Coronary artery (tissue), 2 donors: ENCODE measurements at regions not wholly inside any gene's neighbourhood (a gene's known extent, or its start where the extent isn't known, plus 50 kb on each side); places are given as distances from the start of the nearest gene placed in this dataset.

Source experiments
- DNase-seq: peaks from one replicate; pipeline ENCODE4 v3.0.0-alpha.2; 2017; ENCODE audit warnings: low spot score
- H3K27ac ChIP-seq, 2 donors: fragments of 200-600 bp; sonication (generic); one replicate each; pipeline ENCODE4 v1.5.1; 2016 to 2019
- H3K4me3 ChIP-seq: fragments of 200-600 bp; sonication (generic); 2 replicates; pipeline ENCODE4 v1.5.1; 2016; ENCODE audit warnings: mild to moderate bottlenecking, moderate library complexity
- TF ChIP-seq, protein P1 (sequence below): fragments of 200-600 bp; sonication (generic); IDR thresholded peaks from one replicate; pipeline ENCODE4 v1.5.1; 2019; ENCODE audit warnings: antibody characterized with exemption

DNA sequence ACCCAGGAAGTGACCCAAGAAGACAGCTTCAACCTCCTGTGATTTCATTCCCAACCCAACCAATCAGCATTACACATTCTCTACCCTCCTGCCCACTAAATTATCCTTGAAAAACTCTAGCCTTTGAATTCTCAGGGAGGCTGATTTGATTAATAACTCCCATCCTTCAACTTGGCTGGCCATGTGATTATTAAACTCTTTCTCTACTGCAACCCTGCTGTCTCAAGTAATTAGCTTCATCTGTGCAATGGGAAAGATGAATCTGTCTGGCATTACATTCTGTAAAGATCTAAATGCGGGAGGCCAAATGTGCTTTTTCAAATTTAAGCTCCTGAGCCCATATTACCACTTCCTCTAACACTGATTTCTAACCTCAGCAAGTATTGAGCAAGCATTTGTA is 95.9 kb upstream of the STT3B start:
- TF ChIP-seq, protein P1, sequence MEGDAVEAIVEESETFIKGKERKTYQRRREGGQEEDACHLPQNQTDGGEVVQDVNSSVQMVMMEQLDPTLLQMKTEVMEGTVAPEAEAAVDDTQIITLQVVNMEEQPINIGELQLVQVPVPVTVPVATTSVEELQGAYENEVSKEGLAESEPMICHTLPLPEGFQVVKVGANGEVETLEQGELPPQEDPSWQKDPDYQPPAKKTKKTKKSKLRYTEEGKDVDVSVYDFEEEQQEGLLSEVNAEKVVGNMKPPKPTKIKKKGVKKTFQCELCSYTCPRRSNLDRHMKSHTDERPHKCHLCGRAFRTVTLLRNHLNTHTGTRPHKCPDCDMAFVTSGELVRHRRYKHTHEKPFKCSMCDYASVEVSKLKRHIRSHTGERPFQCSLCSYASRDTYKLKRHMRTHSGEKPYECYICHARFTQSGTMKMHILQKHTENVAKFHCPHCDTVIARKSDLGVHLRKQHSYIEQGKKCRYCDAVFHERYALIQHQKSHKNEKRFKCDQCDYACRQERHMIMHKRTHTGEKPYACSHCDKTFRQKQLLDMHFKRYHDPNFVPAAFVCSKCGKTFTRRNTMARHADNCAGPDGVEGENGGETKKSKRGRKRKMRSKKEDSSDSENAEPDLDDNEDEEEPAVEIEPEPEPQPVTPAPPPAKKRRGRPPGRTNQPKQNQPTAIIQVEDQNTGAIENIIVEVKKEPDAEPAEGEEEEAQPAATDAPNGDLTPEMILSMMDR: no peak
- DNase-seq: no peak
- no peak overlapping the region for H3K4me3 ChIP-seq
- no peak overlapping the region for H3K27ac ChIP-seq

DNA sequence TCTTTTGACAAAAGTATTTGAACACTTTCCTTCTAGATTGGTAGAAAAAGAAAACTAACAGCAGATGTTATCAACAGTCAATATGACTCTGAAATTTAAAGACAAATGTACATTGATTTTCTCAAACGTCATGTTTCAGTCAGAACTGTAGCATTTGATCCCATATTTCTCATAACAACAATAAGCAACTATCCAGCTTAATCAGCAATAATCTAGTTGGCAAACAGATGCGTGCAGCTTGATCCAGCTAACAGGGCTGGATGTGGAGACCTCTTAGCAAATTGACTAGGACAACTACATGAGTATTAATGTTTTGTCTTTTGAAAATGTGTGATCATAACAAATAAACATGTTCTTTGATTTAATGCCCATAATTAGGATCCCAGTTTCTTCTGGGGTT is 94.0 kb upstream of the STT3B start:
- H3K27ac ChIP-seq: no peak overlapping the region
- no peak for DNase-seq
- no peak overlapping the region for H3K4me3 ChIP-seq

DNA sequence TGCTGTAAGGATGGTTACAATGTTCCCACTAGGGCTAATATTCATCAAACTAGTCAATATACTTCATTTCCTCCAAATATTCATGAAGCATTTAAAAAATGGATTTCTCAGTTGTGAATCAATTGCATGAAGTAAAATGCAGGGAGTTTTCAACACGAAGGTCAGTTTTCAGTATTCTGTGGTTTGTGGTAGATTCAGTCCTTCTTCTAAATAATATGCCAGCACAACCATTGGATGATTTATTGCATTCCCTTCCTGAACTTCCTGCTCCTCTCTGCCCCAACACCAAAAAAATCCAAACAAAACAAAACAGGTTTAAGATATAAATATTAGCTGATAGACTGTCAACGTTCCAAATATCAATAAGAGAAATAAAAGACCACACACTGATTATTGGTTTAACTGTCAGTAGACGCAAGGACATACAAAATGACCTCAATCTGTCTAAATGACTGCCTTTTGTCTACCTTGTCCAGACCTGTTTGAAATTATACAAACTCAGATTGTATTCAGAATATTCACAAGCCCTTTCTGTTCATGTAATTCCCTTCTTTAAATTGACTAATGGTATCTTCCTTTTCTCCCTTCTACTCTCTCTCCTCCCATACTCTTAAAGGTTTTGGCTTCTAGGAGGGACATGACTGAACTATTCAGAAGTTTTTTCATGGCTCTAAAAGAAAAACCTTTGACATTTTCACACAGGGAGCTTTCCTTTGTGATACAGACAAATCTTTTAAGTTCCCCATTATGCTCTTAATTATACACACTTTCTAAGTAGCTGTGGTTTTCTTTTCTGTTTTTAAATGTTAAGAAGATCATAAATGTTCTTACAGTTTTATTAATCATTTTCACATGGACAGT is 92.6 kb upstream of the STT3B start:
- Histone ChIP-seq H3K27ac (no peak overlapping the region), H3K4me3 (no peak overlapping the region)
- TF ChIP-seq, protein P1: no peak
- DNase-seq: no peak

More for the DNA sequence above, 94.0 kb upstream of the STT3B start:
- TF ChIP-seq, protein P1: no peak

DNA sequence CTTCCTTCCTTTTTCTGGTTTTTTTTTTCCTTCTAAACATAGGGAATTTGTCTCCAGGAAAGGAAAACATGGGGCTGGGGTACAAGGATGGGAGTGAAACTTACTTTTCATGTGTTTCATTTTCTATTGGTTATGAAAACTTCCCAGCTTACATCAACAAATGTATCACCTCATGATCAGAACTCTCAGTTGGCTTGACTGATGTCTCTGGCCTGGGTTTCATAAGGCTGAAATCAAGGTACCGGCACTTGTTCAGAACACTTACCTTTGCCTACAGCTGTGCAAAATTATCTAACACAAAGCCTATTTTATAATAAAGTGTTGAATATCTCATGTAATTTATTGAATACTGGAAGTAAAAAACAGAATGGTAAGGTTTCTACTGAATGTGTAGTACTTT is 91.8 kb upstream of the STT3B start:
- H3K27ac ChIP-seq: no peak overlapping the region

DNA sequence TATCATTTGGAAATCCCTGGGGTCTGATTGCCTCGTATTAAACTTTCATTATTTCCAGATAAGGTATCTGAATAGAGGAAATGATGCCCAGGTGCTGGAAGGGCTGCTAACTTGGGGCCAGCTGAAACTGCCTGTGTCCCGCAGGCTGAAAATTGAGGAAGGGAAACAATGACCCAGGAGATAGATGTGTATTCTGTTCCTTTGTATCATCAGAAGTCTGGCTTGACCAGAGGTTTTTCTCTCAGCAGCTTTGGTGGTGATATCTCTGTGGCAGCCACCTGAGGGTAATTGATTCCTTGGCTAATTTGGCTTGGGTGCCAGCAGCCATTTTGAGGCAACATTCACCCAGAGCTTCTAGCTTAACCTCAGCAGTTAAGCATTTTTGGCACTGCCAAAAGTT is 90.0 kb upstream of the STT3B start:
- DNase-seq: no peak
- no peak overlapping the region for H3K27ac ChIP-seq
- TF ChIP-seq, protein P1: no peak
- no peak overlapping the region for H3K4me3 ChIP-seq

More for the DNA sequence above, 91.8 kb upstream of the STT3B start:
- TF ChIP-seq, protein P1: no peak
- H3K4me3 ChIP-seq: no peak overlapping the region
- no peak for DNase-seq

DNA sequence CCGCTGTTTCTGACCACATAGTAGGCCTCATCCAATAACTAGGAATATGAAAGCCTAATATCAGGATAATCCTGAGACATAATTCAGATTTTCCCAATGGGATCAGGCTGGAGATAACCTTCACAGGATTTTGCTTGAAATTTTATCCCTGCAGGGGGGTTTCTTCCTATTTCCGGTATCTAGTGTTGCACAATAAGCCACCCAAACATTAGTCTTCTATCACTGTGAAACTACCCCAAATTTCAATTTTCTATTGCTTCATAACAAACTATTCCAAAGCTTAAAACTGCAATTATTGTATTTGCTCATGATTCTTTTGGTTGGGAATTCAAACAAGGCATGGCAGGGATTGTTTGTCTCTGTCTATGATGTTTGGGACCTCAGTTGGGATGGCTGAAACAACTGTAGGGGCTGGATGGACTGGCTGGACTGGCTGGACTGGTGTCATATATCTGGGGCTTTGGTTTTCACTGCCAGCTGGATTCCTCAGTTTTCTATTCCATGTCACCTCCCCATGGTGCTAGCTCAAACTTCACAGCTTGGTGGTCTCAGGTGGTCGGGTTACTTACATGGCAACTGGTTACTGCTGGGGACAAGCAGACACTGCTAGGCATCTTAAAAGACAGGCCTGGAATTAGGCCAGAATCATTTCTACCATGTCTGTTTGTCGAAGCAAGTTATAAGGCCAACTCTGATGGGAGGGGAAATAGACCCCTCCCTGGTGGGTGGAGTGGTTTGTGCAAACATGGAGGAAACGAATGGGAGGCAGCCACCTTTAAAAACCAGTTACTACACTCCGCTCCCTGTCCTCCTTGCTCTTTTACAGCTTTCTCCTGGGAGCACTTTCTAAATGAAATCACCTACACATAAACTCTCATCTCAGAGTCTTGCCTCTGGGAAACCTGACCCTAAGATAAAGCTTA is 88.2 kb upstream of the STT3B start:
- no peak overlapping the region for H3K4me3 ChIP-seq
- DNase-seq: no peak
- TF ChIP-seq, protein P1: no peak
- no peak overlapping the region for H3K27ac ChIP-seq
